ENCODE measurements at regions not wholly inside any gene's neighbourhood (a gene's known extent, or its start where the extent isn't known, plus 50 kb on each side); places are given as distances from the start of the nearest gene placed in this dataset.

DNA sequence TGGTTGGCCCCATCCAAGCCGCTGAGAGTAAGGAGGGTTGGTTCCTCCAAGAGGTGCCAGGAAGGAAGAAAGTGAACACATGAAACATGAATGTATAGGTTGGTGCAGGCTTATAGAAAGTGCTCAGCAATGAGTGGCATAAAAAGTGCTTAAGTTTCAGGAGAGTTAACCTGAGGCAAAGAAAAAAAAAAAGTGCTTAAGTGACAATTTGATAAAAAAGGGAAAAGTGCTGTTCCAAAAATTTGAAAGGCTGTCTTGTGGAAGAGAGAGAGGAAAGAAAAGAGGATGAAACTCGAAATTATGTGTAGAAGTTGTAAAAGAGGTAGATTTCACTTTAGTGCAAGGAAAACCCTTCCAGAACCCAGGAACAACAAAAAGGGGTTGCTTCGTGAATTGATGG lies 85.5 kb upstream of the MAP4K4 start:
- 80% methylated on average over 3 of the region's 3 CpGs for WGBS (ENCODE audit: insufficient coverage, low coverage, low lambda C conversion rate, missing lambda C conversion rate)
- no peak for DNase-seq
- Histone ChIP-seq H3K4me1 (no peaks in the 10 kb centered on the region), H3K36me3 (no peaks in the 10 kb centered on the region), H3K27ac (no peak overlapping the region), H3K27me3 (no peaks in the 10 kb centered on the region), H3K4me3 (no peak overlapping the region), H3K9me3 (no peaks in the 10 kb centered on the region)
- ATAC-seq, result no peak
- no peak for TF ChIP-seq POLR2A (IDR thresholded peaks at IDR 0.05)
- TF ChIP-seq, protein P1, sequence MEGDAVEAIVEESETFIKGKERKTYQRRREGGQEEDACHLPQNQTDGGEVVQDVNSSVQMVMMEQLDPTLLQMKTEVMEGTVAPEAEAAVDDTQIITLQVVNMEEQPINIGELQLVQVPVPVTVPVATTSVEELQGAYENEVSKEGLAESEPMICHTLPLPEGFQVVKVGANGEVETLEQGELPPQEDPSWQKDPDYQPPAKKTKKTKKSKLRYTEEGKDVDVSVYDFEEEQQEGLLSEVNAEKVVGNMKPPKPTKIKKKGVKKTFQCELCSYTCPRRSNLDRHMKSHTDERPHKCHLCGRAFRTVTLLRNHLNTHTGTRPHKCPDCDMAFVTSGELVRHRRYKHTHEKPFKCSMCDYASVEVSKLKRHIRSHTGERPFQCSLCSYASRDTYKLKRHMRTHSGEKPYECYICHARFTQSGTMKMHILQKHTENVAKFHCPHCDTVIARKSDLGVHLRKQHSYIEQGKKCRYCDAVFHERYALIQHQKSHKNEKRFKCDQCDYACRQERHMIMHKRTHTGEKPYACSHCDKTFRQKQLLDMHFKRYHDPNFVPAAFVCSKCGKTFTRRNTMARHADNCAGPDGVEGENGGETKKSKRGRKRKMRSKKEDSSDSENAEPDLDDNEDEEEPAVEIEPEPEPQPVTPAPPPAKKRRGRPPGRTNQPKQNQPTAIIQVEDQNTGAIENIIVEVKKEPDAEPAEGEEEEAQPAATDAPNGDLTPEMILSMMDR (IDR thresholded peaks at IDR 0.05), result no peak
- intact Hi-C loops (cut with DNase I), result no loop called here

DNA sequence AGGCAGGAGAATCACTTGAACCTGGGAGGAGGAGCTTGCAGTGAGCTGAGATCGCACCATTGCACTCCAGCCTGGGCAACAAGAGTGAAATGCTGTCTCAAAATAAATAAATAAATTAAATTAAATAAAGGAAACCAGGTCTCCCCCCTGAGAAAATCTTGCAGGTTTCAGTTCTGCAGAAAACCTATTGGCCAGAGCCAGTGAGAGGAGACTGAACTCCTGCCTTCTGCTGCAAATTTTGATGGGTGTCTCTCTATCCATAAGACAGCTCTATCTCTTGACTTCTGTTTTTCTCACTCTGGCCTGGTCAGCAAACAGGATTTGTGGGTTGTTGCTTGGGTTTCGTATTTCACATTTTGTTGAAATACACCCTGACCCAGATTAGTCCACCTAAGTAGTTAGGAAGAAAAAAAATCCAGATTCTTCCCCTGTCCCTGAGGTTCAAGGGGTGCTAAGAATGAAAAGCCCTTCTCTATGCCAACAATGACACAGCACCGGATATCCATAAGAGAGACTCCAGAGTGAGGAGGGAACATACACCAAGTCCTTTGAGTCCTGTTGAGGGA lies 86.7 kb upstream of the MAP4K4 start:
- Histone ChIP-seq H3K4me3 (no peak overlapping the region), H3K4me1 (no peaks in the 10 kb centered on the region), H3K27ac (no peak overlapping the region), H3K9me3 (no peaks in the 10 kb centered on the region), H3K27me3 (no peaks in the 10 kb centered on the region), H3K36me3 (no peaks in the 10 kb centered on the region)
- no peak for ATAC-seq
- TF ChIP-seq POLR2A (IDR thresholded peaks at IDR 0.05), result no peak
- TF ChIP-seq, protein P1 (IDR thresholded peaks at IDR 0.05), result no peak
- no peak for DNase-seq
- intact Hi-C loops (cut with DNase I), result no loop called here
- WGBS (ENCODE audit: insufficient coverage, low coverage, low lambda C conversion rate, missing lambda C conversion rate), result 79% methylated on average over 2 of the region's 3 CpGs

GRCh38 chr2:101609433-101609832 lies 88.1 kb upstream of the MAP4K4 start:
- Histone ChIP-seq H3K36me3 (no peaks in the 10 kb centered on the region), H3K4me1 (no peaks in the 10 kb centered on the region), H3K4me3 (no peak overlapping the region), H3K27me3 (no peaks in the 10 kb centered on the region), H3K27ac (no peak overlapping the region), H3K9me3 (no peaks in the 10 kb centered on the region)
- DNase-seq (no peak), ATAC-seq (no peak)
- WGBS (ENCODE audit: insufficient coverage, low coverage, low lambda C conversion rate, missing lambda C conversion rate), result 93% methylated on average over 4 of the region's 4 CpGs
- no peak for TF ChIP-seq POLR2A (IDR thresholded peaks at IDR 0.05)
- TF ChIP-seq, protein P1 (IDR thresholded peaks at IDR 0.05), result no peak
- intact Hi-C loops (cut with DNase I), result no loop called here

DNA sequence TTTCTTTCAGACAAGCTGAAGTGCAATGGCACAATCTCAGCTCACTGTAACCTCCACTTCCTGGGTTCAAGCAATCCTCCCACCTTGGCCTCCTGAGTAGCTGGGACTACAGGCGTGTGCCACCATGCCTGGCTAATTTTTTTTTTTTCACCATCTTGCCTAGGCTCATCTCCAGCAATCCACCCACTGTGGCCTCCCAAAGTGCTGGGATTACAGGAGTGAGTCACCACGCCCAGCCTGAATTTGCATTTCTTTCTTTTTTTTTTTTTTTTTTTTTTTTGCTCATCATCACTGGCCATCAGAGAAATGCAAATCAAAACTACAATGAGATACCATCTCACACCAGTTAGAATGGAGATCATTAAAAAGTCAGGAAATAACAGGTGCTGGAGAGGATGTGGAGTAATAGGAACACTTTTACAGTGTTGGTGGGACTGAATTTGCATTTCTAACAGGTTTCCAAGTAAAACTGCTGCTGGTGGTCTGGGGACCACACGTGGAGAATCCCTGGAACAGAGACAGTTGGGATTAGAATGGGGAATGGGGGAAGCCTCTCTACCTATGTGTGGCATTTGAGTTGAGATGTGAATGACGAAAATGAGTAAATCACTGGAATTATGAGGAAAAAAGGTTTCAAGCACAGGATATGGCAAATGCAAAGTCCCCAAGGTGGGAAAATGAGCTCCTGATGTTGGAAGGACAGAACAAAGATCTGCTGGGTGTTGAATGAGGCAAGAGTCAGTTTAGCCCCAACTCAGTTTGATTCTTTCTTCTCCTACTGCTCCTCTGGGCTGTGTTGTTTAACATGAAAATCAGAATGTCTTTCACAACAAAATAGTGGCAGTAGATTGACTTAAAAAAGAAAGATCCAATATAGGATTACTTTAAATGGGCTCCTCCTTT lies 88.8 kb upstream of the MAP4K4 start:
- no peaks in the 10 kb centered on the region for H3K27me3 ChIP-seq
- ATAC-seq (no peak), DNase-seq (no peak)
- no peak overlapping the region for H3K27ac ChIP-seq
- no peaks in the 10 kb centered on the region for H3K4me1 ChIP-seq
- H3K36me3 ChIP-seq, result no peaks in the 10 kb centered on the region
- no peaks in the 10 kb centered on the region for H3K9me3 ChIP-seq
- WGBS (ENCODE audit: insufficient coverage, low coverage, low lambda C conversion rate, missing lambda C conversion rate), result 93% methylated on average over 4 of the region's 4 CpGs
- TF ChIP-seq POLR2A (IDR thresholded peaks at IDR 0.05), result no peak
- TF ChIP-seq, protein P1 (IDR thresholded peaks at IDR 0.05), result no peak
- H3K4me3 ChIP-seq, result no peak overlapping the region
- intact Hi-C loops (cut with DNase I), result no loop called here
